ENCODE measurements at regions not wholly inside any gene's neighbourhood (a gene's known extent, or its start where the extent isn't known, plus 50 kb on each side); places are given as distances from the start of the nearest gene placed in this dataset.

DNA sequence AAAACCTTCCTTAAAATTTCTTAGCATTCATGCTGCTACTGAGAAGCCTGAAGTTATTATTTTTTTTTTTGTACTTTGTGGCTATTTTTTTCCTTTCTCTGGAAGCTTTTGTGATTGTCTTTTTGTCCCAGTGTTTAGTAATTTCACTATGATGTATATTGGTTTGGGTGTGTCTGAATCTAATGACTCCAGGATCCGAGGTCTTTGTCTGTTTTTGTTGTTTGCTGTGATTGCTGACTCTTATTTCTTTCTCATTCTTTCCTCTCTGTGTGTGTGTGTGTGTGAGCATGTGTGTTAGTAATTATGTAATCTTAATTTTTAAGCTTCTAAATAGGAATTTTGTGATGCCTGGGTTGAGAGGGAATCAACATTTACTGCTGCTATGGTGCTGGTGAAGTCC lies 152.0 kb downstream of the RAP2B start:
- no peak for DNase-seq (ENCODE audit: low read depth)

DNA sequence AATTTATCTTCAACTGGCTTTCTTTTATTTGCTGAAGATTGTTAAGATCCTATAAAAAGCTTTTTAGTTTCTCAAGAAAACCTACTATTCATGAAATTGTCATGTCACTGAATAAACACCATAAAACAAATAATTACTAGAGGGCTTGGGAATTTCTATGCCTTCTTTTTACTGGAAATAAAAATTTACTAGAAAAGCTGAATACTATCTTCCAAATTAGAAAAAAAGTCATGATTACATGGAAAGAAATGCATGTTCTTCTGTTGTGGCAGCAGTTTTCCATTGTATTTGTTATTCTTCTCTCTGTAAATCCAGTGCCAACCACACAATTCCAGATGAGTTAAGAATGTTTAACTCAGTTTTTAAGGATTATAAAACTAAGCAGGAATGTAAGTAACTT lies 153.8 kb downstream of the RAP2B start:
- DNase-seq (ENCODE audit: low read depth) = no peak

DNA sequence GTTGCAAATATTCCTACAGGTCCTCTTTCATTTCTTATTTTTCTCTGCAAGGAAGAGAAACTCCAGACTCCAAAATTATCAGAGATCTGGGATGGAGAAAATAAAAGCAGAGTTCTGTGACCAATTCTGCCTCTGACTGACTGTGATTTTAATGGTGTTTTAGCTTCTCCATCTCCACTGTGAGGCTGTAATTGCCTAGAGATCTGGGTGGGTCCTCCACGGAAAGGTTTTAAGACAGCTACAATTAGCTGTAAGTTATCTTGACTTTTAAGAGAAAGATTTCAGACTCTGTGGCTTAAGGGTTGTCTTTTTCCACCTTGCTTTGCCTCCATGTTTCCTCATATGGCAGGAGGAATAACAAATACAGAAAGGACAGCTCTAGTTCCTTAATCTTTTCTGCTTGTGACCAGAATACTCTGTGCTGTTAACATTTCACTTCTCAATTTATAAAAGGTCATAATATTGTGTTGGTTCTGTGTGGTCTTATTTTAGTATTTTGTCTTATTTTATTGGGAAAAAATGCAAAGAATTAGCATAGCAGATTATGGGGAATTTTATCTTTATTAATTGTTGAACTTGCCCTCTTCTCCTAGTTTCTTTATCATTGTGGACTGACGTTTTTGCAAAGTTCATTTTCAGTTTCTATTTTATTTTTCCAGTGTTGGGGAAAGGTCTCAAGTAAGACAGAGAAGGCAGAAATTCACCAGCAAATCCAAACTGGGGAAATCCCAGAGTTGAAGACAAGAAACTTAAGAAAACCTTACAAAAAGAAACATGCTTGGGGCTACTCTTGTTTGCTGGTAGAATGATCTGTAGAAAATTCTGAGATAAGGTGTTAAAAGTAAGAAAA lies 157.9 kb downstream of the RAP2B start:
- no peak for DNase-seq (ENCODE audit: low read depth)

DNA sequence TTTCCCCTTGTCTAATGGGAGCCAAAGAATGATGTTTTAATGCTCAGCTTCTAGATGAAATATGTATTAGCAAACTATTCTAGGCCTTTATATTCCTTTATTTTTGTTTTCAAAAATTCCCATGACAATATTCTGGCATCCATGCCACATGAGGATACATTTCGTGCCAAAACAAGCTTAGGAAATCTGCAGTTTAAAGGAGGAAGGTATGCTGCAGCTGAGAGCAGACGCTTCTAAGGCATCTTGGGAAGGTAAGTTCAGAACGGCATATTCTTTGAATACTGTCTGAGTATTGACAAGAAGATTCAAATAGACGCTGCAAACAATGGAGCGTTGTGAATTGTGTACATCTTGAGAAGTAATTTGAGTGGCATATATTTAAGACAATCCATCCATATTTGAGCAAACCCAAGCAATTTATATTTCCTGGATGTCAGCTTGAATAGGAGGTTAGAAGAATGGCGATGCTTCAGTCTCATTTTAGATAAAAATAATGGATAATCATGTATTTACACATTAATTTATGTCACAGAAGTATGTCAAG lies 158.6 kb downstream of the RAP2B start:
- no peak for DNase-seq (ENCODE audit: low read depth)

DNA sequence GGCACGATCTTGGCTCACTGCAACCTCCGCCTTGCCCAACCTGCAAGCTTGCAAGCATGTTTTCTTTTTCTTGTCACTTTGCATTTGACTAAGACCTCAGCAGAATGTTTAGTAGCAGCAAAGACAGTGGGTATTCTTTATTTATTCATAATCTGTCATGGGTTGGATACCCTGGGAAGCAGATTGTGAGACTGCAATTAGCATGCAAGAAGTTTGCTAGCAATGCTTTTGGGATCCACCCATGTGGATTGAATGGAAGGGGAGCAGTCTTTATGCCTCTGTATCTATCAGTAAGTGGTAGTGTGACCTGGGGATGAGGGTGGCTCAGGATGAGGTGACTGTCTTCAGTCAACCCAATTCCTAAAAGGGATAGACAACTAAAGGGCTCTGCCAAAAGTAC lies 166.7 kb downstream of the RAP2B start:
- DNase-seq (ENCODE audit: low read depth) = no peak

DNA sequence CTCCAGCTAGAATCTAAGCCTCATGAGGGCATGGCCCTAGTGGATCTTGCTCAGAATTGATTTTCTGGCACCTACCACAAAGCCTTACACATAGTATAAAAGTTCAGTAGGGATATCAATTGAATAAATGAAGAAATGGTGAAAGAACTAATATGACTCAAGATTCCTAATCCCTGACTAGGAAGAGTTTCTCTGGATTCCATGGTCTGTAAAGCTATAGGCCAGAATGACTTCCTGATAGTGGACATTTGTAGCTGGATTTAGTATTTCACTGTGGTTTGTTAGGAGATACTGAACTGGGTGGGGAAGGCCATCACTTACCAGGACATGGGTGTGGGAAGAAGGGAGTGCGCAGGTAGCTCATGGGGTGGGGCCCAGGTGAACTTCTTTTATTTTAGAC lies 168.9 kb downstream of the RAP2B start:
- no peak for DNase-seq (ENCODE audit: low read depth)

DNA sequence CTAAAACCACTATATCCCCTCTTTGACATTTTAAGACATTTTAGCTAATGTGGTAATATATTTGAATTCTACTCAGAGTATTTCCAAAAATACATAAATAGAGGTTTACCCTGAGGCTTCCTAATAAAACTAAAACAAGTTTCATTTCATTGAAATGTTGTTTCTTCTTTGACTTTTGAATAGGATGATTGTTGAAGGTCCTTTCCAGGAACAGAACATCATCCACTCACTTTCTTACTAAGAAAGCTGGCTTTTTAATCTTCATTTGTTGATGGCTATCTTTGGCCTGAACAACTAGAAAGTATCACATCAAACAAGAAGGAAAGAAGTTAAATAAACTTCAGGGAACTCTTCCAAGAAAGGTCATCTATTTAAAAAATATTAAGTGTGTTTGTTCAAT lies 169.7 kb downstream of the RAP2B start:
- no peak for DNase-seq (ENCODE audit: low read depth)

DNA sequence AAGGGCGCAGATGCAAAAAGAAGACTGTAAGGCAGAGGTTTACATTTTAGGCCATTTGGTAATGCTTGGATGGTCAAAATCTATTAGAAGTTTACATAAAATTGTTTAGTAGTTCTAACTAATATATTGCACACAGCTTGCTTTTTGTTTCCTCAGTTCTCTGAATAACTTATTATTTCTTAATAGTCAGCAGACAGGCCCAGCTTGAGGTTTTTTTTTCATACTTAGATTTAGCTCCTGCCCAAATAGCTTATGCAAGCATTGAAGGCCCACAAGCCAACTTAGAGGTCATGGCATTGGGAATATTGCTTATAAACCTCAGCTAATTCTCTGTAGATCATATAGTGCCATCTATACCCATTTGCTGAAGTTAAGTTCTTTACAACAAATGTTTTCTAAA lies 172.5 kb downstream of the RAP2B start:
- DNase-seq (ENCODE audit: low read depth) = no peak

DNA sequence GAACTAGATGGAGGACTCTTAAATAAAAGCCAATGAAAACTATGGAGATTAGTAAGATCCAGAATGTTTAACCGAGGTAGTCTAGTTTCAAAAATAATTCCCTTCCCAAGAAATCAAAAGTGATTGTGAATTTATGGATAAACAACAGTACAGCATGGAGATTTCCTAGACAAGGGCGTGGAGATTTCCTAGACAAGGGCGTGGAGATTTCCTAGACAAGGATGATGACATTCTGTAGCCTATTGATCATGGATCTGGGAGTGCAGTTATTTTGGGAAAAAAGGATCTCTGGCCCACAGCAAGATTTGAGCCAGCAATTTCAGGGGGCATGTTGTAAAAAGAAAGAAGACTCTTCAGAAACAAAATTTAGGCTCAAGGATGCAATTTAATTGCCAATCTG lies 175.3 kb downstream of the RAP2B start:
- no peak for DNase-seq (ENCODE audit: low read depth)

DNA sequence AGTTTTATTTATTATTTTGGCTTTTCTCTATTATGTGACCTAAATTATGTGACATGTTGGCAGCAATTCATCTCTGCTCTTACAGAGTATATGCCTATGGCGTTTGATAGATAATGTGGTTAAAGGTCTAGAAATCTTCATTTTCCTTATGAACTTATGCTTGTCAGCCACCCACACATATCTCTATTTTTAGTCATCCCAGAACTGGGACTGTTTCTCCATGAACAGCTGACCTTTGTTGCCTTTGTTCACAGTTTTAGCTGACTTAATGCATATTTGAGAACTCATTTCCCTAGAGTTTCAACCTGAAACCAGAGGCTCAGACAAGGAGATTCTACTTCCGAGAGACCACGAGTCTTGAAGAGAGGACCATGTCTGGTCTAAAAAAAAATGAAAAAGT lies 176.5 kb downstream of the RAP2B start:
- DNase-seq (ENCODE audit: low read depth) = no peak

DNA sequence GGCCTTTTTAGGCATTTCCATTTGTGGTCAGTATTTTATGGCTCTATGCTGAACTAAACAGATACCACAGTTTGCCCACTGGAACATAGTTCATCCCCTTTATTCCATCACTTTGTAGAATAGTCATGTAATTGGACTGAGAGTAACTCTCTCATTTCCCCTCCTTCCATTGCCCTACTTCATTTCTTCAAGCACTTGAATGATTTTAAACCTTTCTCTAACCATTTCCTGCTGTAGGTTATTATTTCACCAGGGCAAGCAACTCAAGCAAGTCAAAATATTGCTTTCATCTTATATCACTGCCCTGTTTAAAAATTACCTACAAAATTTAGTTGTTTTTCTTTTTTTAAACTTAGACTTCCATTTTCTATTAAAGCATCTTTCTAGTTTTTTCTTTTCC lies 177.0 kb downstream of the RAP2B start:
- DNase-seq (ENCODE audit: low read depth) = no peak

DNA sequence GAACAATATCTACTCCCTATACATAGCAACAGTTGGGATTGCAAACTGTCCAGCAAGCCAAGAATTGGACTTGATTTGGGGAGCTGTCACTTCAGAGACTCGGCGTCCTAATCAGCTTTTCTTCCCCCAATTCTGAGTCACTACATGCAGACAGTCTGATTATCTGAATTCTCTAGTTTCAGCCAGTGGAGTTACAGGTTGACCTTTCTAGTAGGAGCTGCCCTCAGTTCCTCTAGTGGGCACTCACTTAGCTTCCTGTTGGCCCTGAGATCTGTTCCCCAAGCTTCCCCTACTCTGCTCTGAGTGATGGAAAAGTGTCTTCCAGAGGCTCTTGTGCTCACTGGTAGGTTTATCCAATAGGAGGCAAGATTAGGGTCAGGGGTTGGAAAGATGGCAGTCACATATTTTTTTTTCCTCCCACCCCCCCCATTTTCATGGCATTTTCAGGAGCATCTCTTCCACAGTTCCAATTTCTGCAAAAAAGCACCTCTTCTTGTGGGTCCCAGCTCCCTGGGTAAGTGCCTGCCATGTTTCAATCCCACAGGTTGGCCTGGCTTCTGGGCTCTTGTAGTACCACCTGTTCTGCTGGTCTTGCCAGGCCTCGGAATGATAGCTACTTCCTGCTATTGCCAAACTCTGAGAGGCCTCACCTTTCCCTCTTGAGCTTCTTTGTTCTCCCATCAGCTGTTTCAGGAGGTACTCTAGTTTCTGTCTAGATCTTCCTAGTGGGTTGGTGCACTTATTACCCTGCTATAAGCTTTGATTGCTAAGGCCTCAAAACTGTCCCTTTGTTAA lies 182.2 kb downstream of the RAP2B start:
- no peak for DNase-seq (ENCODE audit: low read depth)

DNA sequence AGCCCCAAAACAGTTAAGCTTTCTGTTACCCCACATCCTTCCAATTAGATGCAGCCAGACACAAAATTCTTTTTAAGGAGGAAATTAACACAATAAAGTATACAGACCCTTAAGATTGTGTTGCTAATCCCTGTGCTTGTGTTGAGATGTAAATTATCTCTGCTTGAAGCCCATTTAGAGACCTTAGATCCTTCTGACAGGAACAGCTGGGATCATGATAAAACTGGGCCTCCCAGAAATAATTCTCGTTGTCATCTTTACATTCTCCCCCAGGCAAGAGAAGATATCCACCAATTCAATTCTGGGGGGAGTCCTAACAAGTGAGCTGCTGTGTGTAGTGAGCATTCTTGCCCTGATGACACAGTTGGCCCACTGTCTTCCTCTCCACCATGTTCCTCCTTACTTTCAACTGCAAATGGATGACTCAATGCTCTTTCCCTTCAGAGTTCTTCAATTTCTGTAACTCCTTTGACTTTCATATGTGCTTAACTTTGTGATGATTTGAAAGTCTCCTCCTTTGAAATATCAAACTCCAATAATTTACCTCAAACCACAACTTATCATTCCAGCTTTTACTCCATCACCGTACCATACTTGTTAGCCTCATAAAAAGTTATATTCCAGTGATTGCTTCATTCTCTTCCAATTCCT lies 186.6 kb downstream of the RAP2B start:
- DNase-seq (ENCODE audit: low read depth) = no peak

DNA sequence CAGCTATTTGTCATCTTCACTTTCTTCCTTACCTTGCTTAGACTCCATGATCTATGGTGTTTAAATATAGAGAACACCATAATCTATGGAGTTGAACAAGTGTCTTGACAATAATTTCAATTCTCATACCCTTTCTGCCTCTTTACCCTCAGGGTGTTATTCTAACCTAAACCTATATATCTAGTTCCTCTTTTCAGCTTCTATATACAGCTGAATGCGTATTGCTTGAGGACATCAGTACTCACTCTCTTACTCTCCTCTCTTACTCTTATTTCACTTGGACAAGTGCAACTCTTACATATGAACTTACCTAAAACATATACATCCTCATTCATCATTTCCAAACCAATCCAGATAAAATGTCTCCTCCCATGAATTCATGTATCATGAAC lies 187.1 kb downstream of the RAP2B start:
- DNase-seq (ENCODE audit: low read depth) = no peak

DNA sequence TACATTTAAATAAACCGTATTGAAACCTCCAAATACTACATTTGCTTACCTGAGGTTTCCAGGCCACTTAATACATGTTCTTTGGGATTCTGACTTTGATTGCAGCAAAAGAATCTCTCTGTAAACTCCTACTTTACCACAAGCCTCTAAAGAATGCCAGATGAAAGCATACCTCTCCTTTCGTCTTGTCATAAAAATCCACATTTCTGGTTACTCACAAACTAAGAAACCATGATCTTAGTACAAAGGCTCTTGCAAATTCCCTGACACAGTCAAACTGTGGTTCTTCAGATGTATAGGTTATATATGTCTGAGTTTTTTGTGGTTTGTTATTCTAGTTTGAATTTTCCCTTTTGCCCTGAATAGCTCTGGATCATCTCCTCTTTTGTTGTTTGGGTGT lies 188.4 kb downstream of the RAP2B start:
- no peak for DNase-seq (ENCODE audit: low read depth)

DNA sequence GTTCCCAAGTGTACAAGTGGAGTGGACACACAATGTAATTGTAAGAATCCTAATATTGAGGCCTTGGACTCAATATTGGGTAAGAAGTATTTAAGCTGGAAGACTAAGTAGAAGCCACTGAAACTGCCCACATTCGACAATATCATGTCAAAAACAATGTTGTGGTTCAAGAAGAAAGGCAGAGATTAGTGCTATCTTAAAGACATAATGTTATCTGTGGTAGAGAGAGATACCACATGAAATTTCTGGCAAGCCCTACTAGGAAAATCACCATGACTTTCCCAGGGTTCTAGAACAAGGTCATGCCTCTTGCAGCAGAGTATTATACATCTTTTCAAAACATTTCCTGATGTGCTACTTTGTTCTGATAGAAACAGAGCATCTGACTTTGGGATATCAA lies 192.6 kb downstream of the RAP2B start:
- no peak for DNase-seq (ENCODE audit: low read depth)

DNA sequence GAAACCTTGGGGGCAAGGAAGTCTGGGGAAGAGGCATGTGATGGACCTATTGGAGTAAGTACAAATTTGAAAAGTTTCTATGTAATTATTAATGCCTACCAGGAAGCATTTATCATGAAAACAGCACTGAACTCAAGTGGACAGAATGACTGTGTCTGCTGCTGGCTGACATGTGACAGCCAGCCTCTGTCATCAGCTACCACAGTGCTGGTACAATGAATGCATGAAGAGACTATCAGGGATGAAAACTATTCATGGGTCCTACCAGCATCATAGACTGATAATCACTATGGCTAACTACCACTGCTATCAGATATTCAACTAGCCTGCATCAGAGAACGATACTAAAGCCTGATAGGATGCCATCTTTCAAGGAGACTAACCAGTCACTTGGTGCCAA lies 193.5 kb downstream of the RAP2B start:
- DNase-seq (ENCODE audit: low read depth) = no peak

DNA sequence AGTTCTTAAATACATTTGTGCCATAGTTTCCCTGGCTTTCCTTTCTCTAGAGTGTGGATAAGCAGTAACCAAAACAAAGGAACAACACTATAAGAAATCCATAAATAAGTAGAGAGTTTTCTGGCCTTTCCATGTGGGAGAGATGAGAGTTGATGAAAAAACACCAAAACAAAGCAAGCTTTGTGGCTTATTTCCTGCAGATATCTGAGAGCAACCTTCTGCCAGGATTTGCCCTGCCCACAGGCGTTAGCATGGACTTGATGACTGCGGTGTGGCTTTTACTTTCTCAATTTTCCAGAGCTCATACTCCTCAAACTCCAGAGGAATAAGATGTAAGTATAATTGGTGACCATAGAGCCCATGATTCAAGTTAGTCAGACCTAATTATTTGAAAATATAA lies 194.9 kb downstream of the RAP2B start:
- DNase-seq (ENCODE audit: low read depth) = no peak

DNA sequence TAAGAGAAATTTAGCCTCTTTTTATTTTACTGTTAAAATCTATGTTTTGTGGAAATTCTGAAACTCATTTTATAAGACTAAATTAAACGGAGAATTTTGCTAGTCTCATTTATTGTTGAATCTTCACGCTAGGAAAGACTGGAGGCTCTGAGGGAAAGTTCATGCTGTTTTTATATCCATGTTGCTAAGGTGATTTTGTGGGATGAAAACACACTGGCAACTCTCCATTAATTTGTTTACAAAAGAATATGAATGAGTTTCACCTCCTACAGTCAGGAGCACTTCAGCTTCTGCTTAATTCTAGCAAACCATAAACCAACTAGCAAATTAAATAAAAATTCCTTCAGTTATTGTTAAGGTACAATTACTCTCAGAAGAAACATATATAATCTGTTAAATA lies 195.4 kb downstream of the RAP2B start:
- no peak for DNase-seq (ENCODE audit: low read depth)

DNA sequence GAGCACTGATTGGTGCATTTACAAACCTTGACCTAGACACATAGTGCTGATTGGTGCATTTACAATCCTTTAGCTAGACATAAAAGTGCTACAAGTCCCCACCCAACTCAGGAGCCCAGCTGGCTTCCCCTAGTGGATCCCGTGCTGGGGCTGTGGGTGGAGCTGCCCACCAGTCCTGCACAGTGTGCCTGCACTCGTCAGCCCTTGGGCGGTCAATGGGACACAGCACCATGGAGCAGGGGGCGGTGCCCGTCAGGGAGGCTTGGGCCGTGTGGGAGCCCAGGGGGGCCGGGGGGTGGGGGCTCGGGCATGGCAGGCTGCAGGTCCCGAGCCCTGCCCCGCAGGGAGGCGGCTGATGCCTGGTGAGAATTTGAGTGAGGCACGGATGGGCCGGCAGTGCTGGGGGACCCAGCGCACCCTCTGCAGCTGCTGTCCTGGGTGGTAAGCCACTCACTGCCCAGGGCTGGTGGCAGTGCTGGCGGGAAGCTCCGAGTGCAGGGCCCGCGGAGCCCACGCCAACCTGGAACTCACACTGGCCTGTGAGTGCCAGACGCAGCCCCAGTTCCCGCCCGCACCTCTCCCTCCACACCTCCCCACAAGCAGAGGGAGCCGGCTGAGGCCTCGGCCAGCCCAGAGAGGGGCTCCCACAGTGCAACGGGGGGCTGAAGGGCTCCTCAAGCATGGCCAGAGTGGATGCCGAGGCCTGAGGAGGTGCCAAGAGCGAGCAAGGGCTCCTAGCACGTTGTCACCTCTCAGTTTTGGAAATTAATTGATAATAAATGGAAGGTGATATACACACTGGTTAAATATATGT lies 207.7 kb downstream of the RAP2B start:
- no peak for DNase-seq (ENCODE audit: low read depth)

DNA sequence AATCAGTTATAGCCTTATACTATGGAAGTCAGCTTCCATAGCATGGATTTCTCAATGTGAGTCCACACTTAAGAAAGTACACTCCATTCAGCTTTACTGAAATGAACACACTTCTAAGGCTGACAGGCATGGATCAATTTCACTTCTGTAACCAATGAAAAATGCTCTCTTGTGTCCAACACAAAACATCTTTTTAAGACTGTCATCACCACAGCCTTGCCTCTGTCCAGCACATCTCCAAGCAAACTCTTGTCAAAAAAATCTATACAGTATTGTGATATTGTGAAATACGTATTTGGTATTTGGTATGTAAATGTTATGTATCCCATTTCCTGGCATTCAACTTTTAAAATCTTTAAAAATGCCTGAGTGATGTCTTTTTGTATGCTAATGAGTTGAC lies 208.7 kb downstream of the RAP2B start:
- DNase-seq (ENCODE audit: low read depth) = no peak

DNA sequence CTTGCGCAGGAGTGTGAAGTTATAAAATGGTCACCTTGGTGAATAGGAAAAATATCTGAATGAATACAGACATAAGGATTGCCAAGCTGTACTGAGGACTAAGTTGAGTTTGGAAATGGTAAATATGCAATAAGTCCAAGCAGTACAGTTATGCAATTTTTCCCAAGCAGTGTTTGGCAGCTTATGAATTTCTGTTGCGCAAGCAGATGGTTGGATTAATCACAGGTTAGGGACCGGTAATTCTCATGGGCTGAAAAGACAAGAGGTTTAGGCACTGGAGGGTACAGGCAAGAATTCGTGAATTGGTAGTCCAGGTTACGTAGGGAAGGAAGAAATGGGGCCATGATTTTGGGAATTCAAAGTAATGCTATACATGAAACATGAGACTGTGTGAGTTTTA lies 210.3 kb downstream of the RAP2B start:
- DNase-seq (ENCODE audit: low read depth) = no peak
